ENCODE measurements at regions not wholly inside any gene's neighbourhood (a gene's known extent, or its start where the extent isn't known, plus 50 kb on each side); places are given as distances from the start of the nearest gene placed in this dataset.

DNA sequence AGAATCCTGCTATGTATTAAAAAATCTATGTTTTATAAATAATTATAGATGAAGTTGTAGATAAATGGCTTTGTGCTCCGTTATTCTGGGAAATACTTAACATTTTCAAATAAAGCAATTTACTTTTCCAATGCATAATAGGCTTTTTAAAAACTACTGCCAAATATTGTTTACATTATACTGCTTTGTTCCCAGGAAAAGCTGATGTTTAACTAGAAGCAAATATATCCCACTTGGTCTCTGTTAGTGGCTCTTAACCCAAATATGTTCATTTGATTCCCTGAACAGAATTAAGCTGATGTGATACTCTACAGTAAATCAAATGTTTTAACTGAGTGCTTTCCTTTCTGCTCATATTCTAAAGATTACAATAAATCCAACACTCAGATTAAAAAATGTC lies 326.3 kb downstream of the SLCO4C1 start:
- TF ChIP-seq, protein P1, sequence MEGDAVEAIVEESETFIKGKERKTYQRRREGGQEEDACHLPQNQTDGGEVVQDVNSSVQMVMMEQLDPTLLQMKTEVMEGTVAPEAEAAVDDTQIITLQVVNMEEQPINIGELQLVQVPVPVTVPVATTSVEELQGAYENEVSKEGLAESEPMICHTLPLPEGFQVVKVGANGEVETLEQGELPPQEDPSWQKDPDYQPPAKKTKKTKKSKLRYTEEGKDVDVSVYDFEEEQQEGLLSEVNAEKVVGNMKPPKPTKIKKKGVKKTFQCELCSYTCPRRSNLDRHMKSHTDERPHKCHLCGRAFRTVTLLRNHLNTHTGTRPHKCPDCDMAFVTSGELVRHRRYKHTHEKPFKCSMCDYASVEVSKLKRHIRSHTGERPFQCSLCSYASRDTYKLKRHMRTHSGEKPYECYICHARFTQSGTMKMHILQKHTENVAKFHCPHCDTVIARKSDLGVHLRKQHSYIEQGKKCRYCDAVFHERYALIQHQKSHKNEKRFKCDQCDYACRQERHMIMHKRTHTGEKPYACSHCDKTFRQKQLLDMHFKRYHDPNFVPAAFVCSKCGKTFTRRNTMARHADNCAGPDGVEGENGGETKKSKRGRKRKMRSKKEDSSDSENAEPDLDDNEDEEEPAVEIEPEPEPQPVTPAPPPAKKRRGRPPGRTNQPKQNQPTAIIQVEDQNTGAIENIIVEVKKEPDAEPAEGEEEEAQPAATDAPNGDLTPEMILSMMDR (conservative IDR thresholded peaks at IDR 0.05; ENCODE audit: low read depth, low read length) = no peak
- TF ChIP-seq EZH2 (IDR thresholded peaks at IDR 0.05; ENCODE audit: borderline replicate concordance, low read depth, low read length, poor library complexity, severe bottlenecking) = no peak

All from A673 (cell line).